ENCODE measurements at regions not wholly inside any gene's neighbourhood (a gene's known extent, or its start where the extent isn't known, plus 50 kb on each side); places are given as distances from the start of the nearest gene placed in this dataset.
"Not testable (repeated sequence)": the region's sequence is repeated elsewhere in the genome, so short reads cannot be mapped to it uniquely, and the experiment has no call there.

DNA sequence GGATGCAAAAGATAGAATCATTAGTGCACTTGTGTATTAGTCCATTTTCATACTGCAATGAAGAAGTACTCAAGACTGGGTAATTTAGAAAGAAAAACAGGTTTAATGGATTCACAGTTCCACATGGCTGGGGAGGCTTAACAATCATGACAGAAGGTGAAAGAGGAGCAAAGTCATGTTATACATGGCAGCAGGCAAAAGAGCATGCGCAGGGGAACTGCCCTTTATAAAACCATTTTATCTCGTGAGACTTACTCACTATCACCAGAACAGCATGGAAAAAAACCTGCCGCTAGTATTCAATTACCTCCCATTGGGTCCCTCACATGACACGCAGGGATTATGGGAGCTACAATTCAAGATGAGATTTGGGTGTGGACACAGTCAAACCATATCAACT, 129.4 kb downstream of the SCG2 start:
- no peaks in the 10 kb centered on the region for H3K36me3 Mint-ChIP-seq (ENCODE audit: low read depth)

DNA sequence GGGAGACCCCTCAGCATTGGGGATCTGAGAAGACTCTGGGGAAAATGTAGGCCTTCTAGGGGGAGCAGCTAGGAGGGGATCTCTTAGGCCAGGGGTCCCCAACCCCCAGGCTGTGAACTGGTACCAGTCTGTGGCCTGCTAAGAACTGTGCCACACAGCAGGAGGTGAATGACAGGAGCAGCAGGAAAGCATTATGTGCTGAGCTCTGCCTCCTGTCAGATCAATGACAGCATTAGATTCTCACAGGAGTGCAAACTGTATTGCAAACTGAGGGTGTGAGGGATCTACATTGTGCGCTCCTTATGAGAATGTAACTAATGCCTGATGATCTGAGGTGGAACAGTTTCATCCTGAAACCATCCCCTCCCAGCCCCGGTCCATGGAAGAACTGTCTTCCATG, 127.3 kb downstream of the SCG2 start:
- Mint-ChIP-seq H3K4me1 (ENCODE audit: low read depth) (no peaks in the 10 kb centered on the region), H3K27me3 (no peaks in the 10 kb centered on the region), H3K27ac (no peak overlapping the region), H3K36me3 (ENCODE audit: low read depth) (no peaks in the 10 kb centered on the region), H3K9me3 (peaks cover 10% of the 10 kb centered on the region), H3K4me3 (no peak overlapping the region)
- intact Hi-C loops (cut with micrococcal nuclease) = no loop called here

More for the DNA sequence above, 129.4 kb downstream of the SCG2 start:
- intact Hi-C loops (cut with micrococcal nuclease) = no loop called here
- H3K4me1 Mint-ChIP-seq (ENCODE audit: low read depth) = no peaks in the 10 kb centered on the region
- H3K9me3 Mint-ChIP-seq = peaks cover 10% of the 10 kb centered on the region
- no peaks in the 10 kb centered on the region for H3K27me3 Mint-ChIP-seq
- no peak overlapping the region for H3K4me3 Mint-ChIP-seq
- H3K27ac Mint-ChIP-seq = no peak overlapping the region

DNA sequence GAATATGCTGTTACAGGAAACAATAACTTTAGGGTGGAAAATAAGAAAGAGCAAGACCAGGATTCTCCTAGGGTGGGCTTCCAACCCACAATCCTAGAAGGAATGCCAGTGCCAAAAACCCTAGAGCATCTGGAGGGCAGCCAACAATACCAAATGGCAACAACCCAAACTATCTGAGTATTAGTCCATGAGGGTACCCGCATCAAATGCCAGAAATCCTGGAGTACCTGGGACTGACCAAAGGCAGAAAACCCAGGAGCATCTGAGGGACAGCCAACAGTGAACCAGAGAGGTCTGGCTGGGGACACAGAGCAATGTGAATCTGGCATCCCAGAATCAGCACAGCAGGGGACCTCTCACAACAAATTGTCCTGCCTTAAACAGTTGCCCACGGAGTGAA, 126.3 kb downstream of the SCG2 start:
- intact Hi-C loops (cut with micrococcal nuclease) = no loop called here
- H3K9me3 Mint-ChIP-seq = peaks cover 10% of the 10 kb centered on the region
- H3K27ac Mint-ChIP-seq = no peak overlapping the region
- no peaks in the 10 kb centered on the region for H3K27me3 Mint-ChIP-seq
- no peaks in the 10 kb centered on the region for H3K4me1 Mint-ChIP-seq (ENCODE audit: low read depth)
- H3K4me3 Mint-ChIP-seq = no peak overlapping the region
- no peaks in the 10 kb centered on the region for H3K36me3 Mint-ChIP-seq (ENCODE audit: low read depth)

DNA sequence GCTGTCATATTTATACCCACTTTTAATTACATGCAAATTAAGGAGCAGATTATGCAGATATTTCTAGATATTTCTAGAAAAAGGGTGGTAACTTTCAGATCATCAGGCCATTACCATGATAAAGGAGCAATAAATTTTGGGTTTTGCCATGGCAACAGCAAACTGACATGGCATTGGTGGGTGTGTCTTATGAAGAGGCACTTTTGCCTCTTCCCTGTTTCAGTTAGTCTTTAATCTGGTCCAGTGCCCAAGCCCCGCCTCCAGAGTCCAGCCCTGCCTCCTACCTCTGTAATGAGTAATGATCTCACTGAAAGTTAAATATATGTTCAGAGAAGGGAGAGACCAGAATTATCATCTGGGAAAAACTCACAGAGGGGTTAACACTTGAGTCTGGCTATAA, 124.8 kb downstream of the SCG2 start:
- Mint-ChIP-seq H3K27me3 (no peaks in the 10 kb centered on the region), H3K36me3 (ENCODE audit: low read depth) (no peaks in the 10 kb centered on the region)

DNA sequence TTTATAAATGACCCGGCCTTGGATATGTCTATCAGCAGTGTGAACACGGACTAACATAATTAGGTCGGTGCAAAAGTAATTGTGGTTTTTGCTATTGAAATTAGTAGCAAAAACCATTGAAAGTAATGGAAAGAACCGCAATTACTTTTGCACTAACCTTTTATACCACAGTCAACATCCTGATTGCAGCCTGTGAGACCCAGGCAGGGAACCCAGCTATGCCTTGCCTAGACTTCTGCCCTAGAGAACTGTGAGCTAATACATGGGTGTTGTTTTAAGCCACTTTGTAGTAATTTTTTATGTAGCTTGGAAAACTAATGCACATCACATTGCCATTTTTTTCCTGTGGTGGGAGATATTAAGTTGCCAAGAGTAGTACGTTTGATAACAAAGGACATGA, 120.7 kb downstream of the SCG2 start:
- Mint-ChIP-seq H3K27me3 (no peaks in the 10 kb centered on the region), H3K4me3 (no peak overlapping the region), H3K9me3 (no peaks in the 10 kb centered on the region), H3K36me3 (ENCODE audit: low read depth) (no peaks in the 10 kb centered on the region), H3K27ac (no peak overlapping the region), H3K4me1 (ENCODE audit: low read depth) (no peaks in the 10 kb centered on the region)
- intact Hi-C loops (cut with micrococcal nuclease) = no loop called here

More for the DNA sequence above, 124.8 kb downstream of the SCG2 start:
- no peaks in the 10 kb centered on the region for H3K4me1 Mint-ChIP-seq (ENCODE audit: low read depth)
- H3K27ac Mint-ChIP-seq = no peak overlapping the region
- H3K4me3 Mint-ChIP-seq = no peak overlapping the region
- intact Hi-C loops (cut with micrococcal nuclease) = no loop called here
- peaks cover 10% of the 10 kb centered on the region for H3K9me3 Mint-ChIP-seq

DNA sequence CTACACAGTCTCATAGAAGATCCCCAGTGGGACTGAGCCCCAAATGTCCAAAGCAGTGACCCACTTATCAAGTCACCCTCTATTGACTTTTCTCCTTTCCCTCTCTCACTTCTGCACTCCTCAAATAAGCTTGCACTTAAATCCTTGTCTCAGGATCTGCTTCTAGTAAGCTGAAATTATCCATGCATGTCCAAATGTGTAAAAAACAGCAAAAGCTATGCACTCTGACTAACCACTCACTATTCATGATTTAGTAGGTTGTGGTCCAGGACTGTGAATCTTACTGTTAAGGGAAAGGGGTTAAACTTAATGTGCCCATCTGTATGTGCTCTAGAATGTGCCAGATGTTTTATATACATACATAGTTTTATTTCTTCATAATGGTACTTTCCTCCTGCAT, 115.4 kb downstream of the SCG2 start:
- H3K4me3 Mint-ChIP-seq = no peak overlapping the region
- H3K4me1 Mint-ChIP-seq (ENCODE audit: low read depth) = no peaks in the 10 kb centered on the region
- H3K27ac Mint-ChIP-seq = no peak overlapping the region
- intact Hi-C loops (cut with micrococcal nuclease) = no loop called here
- H3K36me3 Mint-ChIP-seq (ENCODE audit: low read depth) = no peaks in the 10 kb centered on the region
- H3K9me3 Mint-ChIP-seq = peaks cover 8% of the 10 kb centered on the region
- peaks cover 1% of the 10 kb centered on the region for H3K27me3 Mint-ChIP-seq

DNA sequence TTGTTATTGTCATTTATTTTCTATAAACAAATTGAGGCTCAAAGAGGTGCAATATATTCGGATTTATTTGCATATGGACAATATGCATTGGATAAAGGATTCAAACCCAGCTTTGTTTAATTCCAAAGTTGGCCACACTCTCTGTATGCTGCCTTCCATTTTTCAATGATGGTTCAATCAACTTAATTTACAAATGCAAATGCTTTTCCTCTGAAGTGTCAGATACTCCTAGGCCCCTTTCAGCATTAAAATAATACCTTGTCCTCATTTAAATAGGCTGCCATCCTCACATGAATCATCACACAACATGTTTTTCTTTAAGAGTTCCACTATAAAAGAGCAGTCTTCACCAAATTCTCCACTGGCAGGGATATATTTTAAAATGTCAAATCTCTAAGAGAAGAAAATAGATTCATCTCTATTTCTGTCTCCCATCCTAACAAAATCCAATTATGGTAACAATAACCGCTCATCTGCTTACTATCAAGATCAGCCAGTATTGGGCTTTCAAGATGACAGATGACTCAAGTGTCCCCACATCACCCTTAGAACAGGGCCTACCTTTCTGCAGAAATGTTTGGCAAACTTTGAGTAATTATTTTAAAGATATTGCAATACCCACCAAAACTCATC, 114.8 kb downstream of the SCG2 start:
- H3K9me3 Mint-ChIP-seq = peaks cover 8% of the 10 kb centered on the region
- no peak overlapping the region for H3K4me3 Mint-ChIP-seq
- H3K36me3 Mint-ChIP-seq (ENCODE audit: low read depth) = no peaks in the 10 kb centered on the region
- no peak overlapping the region for H3K27ac Mint-ChIP-seq
- intact Hi-C loops (cut with micrococcal nuclease) = no loop called here
- no peaks in the 10 kb centered on the region for H3K4me1 Mint-ChIP-seq (ENCODE audit: low read depth)
- peaks cover 1% of the 10 kb centered on the region for H3K27me3 Mint-ChIP-seq

DNA sequence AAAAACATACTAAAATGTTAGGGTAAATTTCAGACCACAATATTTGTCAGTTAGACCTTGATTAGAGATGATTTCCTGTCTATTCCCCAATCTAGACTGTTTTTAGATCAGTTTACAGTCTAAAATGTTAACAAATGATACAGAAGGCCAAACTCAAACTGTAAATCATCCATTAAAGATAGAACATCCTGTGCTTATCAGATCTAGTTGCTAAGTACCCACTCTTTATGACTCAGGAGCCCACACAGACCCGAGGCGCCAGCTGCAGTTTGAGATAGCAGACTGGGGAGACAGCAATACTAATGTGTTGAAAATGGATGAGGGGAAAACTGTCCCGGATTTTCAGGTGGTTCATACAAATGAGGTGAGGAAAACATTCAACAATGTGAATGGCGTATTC, 113.3 kb downstream of the SCG2 start:
- peaks cover 8% of the 10 kb centered on the region for H3K9me3 Mint-ChIP-seq
- no peak overlapping the region for H3K4me3 Mint-ChIP-seq
- H3K27ac Mint-ChIP-seq = no peak overlapping the region
- H3K4me1 Mint-ChIP-seq (ENCODE audit: low read depth) = no peaks in the 10 kb centered on the region
- intact Hi-C loops (cut with micrococcal nuclease) = no loop called here
- H3K27me3 Mint-ChIP-seq = peaks cover 1% of the 10 kb centered on the region
- H3K36me3 Mint-ChIP-seq (ENCODE audit: low read depth) = no peaks in the 10 kb centered on the region

DNA sequence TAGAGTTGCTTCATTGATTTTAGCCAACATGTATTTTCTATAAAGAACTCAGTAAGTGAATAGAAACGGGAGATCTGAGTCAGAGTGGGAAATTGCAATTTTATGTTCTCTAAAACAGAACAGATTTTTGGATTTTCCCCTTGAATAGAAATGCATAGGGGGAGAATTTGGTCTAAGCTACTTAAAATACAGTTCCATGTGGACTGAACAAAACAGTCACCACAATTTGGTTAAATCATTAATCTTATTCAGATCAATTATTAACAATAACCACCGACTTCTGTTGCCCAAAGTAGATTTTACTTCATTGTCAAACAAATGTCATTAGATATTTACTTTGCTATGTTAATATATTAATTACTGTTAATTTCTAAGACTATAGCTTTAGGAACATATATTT, 107.7 kb downstream of the SCG2 start:
- Mint-ChIP-seq H3K36me3 (ENCODE audit: low read depth) (no peaks in the 10 kb centered on the region), H3K9me3 (peaks cover 8% of the 10 kb centered on the region), H3K4me1 (ENCODE audit: low read depth) (no peaks in the 10 kb centered on the region), H3K4me3 (no peak overlapping the region), H3K27me3 (no peaks in the 10 kb centered on the region), H3K27ac (no peak overlapping the region)
- intact Hi-C loops (cut with micrococcal nuclease) = no loop called here

DNA sequence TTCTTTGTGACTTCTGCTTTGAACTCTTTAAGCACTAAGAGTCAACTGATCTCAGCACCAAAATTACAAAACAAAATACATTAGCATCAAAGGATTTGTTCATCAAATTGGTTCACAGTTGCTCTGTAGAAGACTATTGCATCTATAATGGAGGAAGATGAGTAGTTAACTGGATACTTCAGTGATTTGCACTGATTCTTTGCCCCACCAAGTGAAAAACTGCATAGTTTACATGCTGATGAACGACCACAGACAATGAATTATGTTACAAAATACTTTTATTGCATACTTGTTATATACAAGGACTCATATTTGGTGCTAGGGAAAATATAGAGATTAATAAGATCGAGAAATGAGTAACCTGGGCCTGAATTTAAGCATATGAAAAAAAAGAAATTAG, 107.2 kb downstream of the SCG2 start:
- H3K27me3 Mint-ChIP-seq = no peaks in the 10 kb centered on the region
- no peaks in the 10 kb centered on the region for H3K4me1 Mint-ChIP-seq (ENCODE audit: low read depth)
- no peak overlapping the region for H3K4me3 Mint-ChIP-seq
- H3K9me3 Mint-ChIP-seq = peaks cover 8% of the 10 kb centered on the region
- no peaks in the 10 kb centered on the region for H3K36me3 Mint-ChIP-seq (ENCODE audit: low read depth)
- no peak overlapping the region for H3K27ac Mint-ChIP-seq
- intact Hi-C loops (cut with micrococcal nuclease) = no loop called here

DNA sequence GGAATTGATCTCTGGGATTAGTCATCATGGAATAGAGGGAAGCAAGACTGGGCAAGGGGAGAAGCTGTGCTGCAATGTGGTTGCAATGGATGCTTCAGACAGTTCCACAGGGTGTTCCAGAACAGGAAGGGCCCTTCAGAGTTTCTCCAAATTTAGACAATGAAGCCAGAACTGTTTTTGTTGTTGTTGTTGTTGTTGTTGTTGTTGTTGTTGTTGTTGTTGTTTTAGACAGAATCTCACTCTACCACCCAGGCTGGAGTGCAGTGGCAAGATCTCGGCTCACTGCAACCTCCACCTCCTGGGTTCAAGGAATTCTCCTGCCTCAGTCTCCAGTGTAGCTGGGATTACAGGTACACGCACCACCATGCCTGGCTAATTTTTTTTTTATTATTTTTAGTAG, 105.3 kb downstream of the SCG2 start:
- H3K27ac Mint-ChIP-seq; H3K36me3 Mint-ChIP-seq (ENCODE audit: low read depth); H3K9me3 Mint-ChIP-seq; intact Hi-C loops (cut with micrococcal nuclease); H3K4me3 Mint-ChIP-seq; H3K27me3 Mint-ChIP-seq; H3K4me1 Mint-ChIP-seq (ENCODE audit: low read depth): not testable (repeated sequence)

DNA sequence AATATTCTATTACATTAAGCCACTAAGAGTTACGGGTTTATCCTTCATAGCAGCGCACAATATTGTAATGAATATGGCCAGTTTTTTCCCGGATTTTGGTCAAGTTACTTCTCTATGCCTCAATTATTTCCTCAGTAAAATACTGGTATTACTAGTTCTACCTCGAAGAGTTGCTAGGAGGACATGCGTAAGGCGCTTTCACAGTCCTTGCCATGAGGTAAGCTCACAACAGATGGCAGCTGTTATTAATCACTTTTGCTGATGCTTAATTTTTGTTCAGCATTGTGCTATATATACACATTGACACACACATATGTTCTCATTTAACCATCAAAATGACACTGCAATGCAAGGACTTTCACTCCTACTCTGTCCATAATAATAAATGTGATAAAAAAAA, 101.5 kb downstream of the SCG2 start:
- Mint-ChIP-seq H3K36me3 (ENCODE audit: low read depth) (no peaks in the 10 kb centered on the region), H3K4me1 (ENCODE audit: low read depth) (no peaks in the 10 kb centered on the region), H3K27ac (no peak overlapping the region), H3K4me3 (no peak overlapping the region), H3K27me3 (no peaks in the 10 kb centered on the region), H3K9me3 (peaks cover 6% of the 10 kb centered on the region)
- intact Hi-C loops (cut with micrococcal nuclease) = no loop called here

DNA sequence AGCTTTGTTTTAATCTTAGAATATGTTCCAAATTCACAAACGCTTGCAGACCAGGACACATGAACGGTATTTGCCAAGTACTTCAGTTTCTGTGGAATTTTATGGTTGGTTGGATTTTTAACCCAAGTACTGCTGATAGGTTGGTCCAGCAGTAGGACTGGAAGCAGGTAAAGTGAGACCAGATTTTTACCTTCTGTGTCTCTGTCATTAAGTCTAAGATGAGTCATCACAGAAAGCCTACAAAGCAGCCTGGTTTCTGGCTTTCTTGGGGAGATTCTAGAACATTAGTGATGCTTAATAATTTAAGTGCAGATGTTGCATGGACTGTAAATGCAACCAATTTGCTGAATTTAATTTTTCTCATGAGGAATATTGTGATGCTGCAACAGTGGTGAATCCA, 100.5 kb downstream of the SCG2 start:
- no peaks in the 10 kb centered on the region for H3K36me3 Mint-ChIP-seq (ENCODE audit: low read depth)
- H3K4me1 Mint-ChIP-seq (ENCODE audit: low read depth) = no peaks in the 10 kb centered on the region
- H3K27ac Mint-ChIP-seq = no peak overlapping the region
- intact Hi-C loops (cut with micrococcal nuclease) = no loop called here
- peaks cover 4% of the 10 kb centered on the region for H3K27me3 Mint-ChIP-seq
- no peak overlapping the region for H3K4me3 Mint-ChIP-seq
- peaks cover 6% of the 10 kb centered on the region for H3K9me3 Mint-ChIP-seq

DNA sequence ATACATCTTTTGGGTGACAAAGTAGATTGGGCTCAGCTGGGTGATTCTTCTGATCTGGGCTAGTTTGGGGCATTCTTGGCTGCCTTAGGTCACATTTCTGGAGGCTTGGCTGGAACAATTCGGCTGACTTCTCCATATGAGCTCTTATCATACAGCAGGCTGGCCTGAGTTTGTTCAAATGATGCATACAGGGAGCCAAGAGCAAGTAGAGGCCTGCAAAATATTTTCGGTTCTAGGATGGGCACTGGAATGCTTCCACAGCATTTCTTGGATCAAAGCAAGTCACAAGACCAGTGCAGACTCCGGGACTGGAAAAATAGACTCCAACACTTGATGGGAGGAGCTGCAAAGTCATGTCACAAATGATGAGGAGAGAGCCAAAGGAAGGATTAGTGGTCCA, 98.4 kb downstream of the SCG2 start:
- Mint-ChIP-seq H3K4me3 (no peak overlapping the region), H3K36me3 (ENCODE audit: low read depth) (no peaks in the 10 kb centered on the region), H3K27me3 (peaks cover 4% of the 10 kb centered on the region), H3K27ac (no peak overlapping the region), H3K4me1 (ENCODE audit: low read depth) (no peaks in the 10 kb centered on the region), H3K9me3 (peaks cover 6% of the 10 kb centered on the region)
- intact Hi-C loops (cut with micrococcal nuclease) = no loop called here

DNA sequence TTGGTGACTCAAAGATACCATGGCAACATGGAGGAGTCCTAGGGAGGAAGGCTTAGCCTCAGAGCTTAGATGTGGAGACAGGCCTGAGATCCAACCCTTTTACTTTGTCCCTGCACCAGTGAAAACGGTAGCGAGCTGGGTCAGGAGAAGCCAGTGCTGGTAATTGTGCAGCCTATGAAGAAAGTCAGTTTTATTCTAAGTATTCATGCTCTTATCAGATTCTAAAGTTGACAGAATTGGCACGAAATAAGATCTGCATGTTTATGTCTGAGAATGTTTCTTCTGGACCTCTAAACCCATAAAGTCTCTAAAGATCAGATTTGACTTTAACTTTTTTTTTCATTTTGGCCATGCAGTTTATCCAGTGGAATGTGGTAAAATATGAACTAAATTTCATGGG, 93.8 kb downstream of the SCG2 start:
- intact Hi-C loops (cut with micrococcal nuclease) = no loop called here
- H3K27me3 Mint-ChIP-seq = peaks cover 4% of the 10 kb centered on the region
- H3K4me1 Mint-ChIP-seq (ENCODE audit: low read depth) = no peaks in the 10 kb centered on the region
- no peak overlapping the region for H3K27ac Mint-ChIP-seq
- no peak overlapping the region for H3K4me3 Mint-ChIP-seq
- no peaks in the 10 kb centered on the region for H3K36me3 Mint-ChIP-seq (ENCODE audit: low read depth)
- H3K9me3 Mint-ChIP-seq = peaks cover 6% of the 10 kb centered on the region
